ENCODE measurements at regions not wholly inside any gene's neighbourhood (a gene's known extent, or its start where the extent isn't known, plus 50 kb on each side); places are given as distances from the start of the nearest gene placed in this dataset.

DNA sequence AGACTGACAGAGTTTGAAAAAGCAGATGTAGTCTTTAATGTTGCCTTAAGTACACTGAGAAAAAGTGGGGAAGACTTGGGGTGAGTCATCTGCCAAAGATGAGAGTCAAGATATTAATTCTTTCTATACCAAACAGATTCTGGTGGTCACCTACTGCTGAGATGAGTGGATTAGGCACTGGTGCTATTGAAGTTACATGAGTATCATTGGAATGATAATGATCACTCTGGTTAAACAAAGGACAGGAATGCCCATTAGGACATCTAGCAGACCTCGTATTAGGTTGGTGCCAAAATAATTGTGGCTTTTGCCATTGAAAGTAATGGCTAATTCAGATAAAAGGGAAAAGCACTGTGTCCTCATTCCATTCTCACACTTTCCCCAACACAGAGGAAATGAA, 1588.9 kb downstream of the KCNT2 start:
- no peak for DNase-seq

DNA sequence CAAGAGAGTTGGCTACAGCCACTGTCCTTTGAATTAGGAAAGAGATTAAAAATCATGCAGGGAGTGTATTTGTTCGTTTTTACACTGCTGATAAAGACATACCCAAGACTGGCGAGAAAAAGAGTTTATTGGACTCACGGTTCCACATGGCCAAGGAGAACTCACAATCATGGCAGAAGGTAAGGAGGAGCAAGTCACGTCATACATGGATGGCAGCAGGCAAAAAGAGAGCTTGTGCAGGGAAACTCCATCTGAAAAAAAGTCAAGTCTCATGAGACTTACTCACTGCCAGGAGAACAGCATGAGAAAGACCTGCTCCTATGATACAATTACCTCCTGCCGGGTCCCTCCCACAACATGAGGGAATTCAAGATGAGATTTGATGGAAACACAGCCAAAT, 1595.2 kb downstream of the KCNT2 start:
- no peak for TF ChIP-seq POLR2A (IDR thresholded peaks at IDR 0.05)
- TF ChIP-seq, protein P1, sequence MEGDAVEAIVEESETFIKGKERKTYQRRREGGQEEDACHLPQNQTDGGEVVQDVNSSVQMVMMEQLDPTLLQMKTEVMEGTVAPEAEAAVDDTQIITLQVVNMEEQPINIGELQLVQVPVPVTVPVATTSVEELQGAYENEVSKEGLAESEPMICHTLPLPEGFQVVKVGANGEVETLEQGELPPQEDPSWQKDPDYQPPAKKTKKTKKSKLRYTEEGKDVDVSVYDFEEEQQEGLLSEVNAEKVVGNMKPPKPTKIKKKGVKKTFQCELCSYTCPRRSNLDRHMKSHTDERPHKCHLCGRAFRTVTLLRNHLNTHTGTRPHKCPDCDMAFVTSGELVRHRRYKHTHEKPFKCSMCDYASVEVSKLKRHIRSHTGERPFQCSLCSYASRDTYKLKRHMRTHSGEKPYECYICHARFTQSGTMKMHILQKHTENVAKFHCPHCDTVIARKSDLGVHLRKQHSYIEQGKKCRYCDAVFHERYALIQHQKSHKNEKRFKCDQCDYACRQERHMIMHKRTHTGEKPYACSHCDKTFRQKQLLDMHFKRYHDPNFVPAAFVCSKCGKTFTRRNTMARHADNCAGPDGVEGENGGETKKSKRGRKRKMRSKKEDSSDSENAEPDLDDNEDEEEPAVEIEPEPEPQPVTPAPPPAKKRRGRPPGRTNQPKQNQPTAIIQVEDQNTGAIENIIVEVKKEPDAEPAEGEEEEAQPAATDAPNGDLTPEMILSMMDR (IDR thresholded peaks at IDR 0.05) = no peak
- no peak overlapping the region for H3K4me3 ChIP-seq (replicated peaks in 1 of 3)
- DNase-seq = no peak
- no peaks in the 10 kb centered on the region for H3K27me3 ChIP-seq
- H3K9me3 ChIP-seq = no peaks in the 10 kb centered on the region
- WGBS, 2 donors = 64 to 86% methylated on average over 5 of the region's 5 CpGs
- no peak overlapping the region for H3K27ac ChIP-seq
- H3K4me1 ChIP-seq = no peaks in the 10 kb centered on the region
- intact Hi-C loops (cut with DNase I) = no loop called here
- no peaks in the 10 kb centered on the region for H3K36me3 ChIP-seq

More for the DNA sequence above, 1588.9 kb downstream of the KCNT2 start:
- intact Hi-C loops (cut with DNase I) = no loop called here
- H3K27ac ChIP-seq = no peak overlapping the region
- WGBS, 2 donors = 39 to 52% methylated on average over 1 of the region's 1 CpG
- no peaks in the 10 kb centered on the region for H3K9me3 ChIP-seq
- no peaks in the 10 kb centered on the region for H3K4me1 ChIP-seq
- H3K36me3 ChIP-seq = no peaks in the 10 kb centered on the region
- no peaks in the 10 kb centered on the region for H3K27me3 ChIP-seq
- TF ChIP-seq POLR2A (IDR thresholded peaks at IDR 0.05) = no peak
- no peak overlapping the region for H3K4me3 ChIP-seq (replicated peaks in 1 of 3)

DNA sequence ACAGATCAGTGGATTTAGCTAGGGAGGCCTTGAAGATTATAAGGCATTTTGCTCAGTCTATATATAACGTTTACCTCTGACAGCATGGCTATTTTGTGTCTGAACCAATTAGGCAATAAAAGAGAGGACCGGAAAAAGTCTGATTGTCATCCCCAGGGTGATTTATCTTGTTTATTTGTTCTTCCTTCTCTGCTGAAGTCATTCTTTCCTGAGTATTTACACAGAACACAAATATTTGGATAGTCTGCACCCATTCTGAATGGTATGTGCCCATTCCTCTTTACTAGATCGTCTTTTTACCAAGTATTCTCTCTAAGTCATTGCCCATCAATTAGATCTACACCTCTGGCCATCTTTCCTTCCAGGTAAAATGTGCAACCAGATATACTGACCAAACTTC, 1602.9 kb downstream of the KCNT2 start:
- Histone ChIP-seq H3K27ac (no peak overlapping the region), H3K36me3 (no peaks in the 10 kb centered on the region), H3K9me3 (no peaks in the 10 kb centered on the region), H3K4me3 (replicated peaks in 1 of 3) (no peak overlapping the region), H3K4me1 (no peaks in the 10 kb centered on the region), H3K27me3 (no peaks in the 10 kb centered on the region)
- 25 to 40% methylated on average over 3 of the region's 3 CpGs for WGBS, 2 donors
- intact Hi-C loops (cut with DNase I) = no loop called here
- TF ChIP-seq, protein P1 (IDR thresholded peaks at IDR 0.05) = no peak
- no peak for TF ChIP-seq POLR2A (IDR thresholded peaks at IDR 0.05)
- DNase-seq = no peak

DNA sequence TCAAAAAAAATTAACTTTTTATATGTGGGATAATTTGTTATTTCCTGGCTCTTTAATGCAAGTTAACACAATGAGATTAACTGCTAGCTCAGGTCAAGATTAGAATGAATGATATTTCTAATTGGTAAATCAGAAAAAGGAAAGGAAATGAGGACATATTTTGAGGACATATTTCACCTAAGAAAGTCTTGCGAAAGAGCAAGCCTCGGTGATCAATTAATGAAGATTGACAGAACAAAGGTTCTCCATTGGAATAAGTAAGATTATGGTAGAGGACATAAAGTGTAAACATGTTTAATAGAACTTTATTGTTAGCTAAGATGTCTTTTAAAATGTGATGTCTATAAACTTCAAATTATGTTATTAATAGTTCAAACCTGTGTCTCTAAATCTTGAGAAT, 1617.8 kb downstream of the KCNT2 start:
- no peaks in the 10 kb centered on the region for H3K4me1 ChIP-seq
- no peaks in the 10 kb centered on the region for H3K27me3 ChIP-seq
- TF ChIP-seq POLR2A (IDR thresholded peaks at IDR 0.05) = no peak
- TF ChIP-seq, protein P1 (IDR thresholded peaks at IDR 0.05) = no peak
- WGBS, 2 donors = 87 to 88% methylated on average over 2 of the region's 2 CpGs
- no peak overlapping the region for H3K4me3 ChIP-seq (replicated peaks in 1 of 3)
- no peaks in the 10 kb centered on the region for H3K36me3 ChIP-seq
- no peak overlapping the region for H3K27ac ChIP-seq
- no peak for DNase-seq
- intact Hi-C loops (cut with DNase I) = no loop called here
- H3K9me3 ChIP-seq = no peaks in the 10 kb centered on the region

DNA sequence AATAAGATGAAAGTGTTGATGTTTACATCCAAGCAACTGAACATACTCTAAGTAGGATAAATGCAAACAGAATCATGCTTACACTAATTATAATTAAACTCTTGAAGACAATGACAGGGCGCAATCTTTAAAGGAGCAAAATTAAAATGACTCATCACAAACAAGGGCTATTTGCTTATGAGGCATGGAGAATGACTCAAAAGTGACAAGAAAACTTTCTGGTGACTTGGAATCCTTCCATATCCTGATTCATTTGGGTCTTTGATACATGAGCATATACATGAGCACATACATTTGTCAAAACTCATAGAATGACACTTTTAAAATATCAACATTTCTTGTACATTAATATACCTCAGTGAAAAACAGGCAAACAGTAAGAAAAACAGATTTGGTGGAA, 1632.3 kb downstream of the KCNT2 start:
- no peak overlapping the region for H3K27ac ChIP-seq
- no peaks in the 10 kb centered on the region for H3K36me3 ChIP-seq
- no peaks in the 10 kb centered on the region for H3K4me1 ChIP-seq
- TF ChIP-seq, protein P1 (IDR thresholded peaks at IDR 0.05) = no peak
- no peak for TF ChIP-seq POLR2A (IDR thresholded peaks at IDR 0.05)
- no peak for DNase-seq
- H3K4me3 ChIP-seq (replicated peaks in 1 of 3) = no peak overlapping the region
- intact Hi-C loops (cut with DNase I) = no loop called here
- no peaks in the 10 kb centered on the region for H3K27me3 ChIP-seq
- no peaks in the 10 kb centered on the region for H3K9me3 ChIP-seq
- WGBS, 2 donors = 89 to 94% methylated on average over 1 of the region's 1 CpG

DNA sequence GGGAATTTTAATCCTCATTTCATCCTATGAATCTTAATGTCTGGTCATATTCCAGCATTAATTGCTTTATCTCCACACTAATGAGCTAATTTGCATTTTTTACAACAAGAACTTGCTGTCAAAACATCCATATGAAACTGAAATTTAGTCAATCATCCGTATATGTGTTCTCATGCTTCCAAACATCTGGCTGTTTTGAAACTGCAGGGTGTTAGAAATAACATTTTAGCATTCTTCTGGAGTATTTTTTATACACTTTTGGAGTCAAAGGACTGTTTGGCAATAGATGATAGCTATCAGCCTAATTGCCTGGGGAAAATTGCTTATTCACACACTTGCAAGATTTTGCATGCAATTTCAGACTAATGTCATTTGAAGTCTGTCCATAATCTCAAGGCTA, 1639.3 kb downstream of the KCNT2 start:
- Histone ChIP-seq H3K27me3 (no peaks in the 10 kb centered on the region), H3K36me3 (no peaks in the 10 kb centered on the region), H3K4me1 (no peaks in the 10 kb centered on the region), H3K4me3 (replicated peaks in 1 of 3) (no peak overlapping the region), H3K9me3 (no peaks in the 10 kb centered on the region), H3K27ac (no peak overlapping the region)
- WGBS, 2 donors = 76 to 79% methylated on average over 1 of the region's 1 CpG
- DNase-seq = no peak
- no peak for TF ChIP-seq POLR2A (IDR thresholded peaks at IDR 0.05)
- intact Hi-C loops (cut with DNase I) = no loop called here

Data from thyroid gland (tissue), 4 donors.